ENCODE measurements at regions not wholly inside any gene's neighbourhood (a gene's known extent, or its start where the extent isn't known, plus 50 kb on each side); places are given as distances from the start of the nearest gene placed in this dataset.
"Not testable (repeated sequence)": the region's sequence is repeated elsewhere in the genome, so short reads cannot be mapped to it uniquely, and the experiment has no call there.

DNA sequence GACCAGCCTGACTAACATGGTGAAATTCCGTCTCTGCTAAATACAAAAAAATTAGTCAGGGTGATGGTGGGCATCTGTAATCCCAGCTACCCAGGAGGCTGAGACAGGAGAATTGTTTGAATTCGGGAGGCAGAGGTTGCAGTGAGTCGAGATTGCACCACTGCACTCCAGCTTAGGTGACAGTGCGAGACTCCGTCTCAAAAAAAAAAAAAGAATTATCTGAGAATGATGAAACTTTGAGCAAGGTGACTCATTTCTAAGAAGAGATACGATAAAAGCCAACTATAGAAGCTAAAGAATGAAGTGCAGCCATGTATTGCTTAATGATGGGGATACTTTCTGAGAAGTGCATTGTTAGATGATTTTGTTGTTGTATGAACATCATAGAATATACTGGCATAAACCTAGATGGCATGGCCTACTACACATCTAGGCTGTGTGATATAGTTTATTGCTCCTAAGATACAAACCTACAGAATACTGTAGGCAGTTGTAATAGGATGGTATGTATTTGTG, 64.7 kb downstream of the SNRPE start:
- no peak for DNase-seq

- DNase-seq, result no peak
These were observed 68.4 kb downstream of the SNRPE start for GRCh38 chr1:203929741-203930309.

DNA sequence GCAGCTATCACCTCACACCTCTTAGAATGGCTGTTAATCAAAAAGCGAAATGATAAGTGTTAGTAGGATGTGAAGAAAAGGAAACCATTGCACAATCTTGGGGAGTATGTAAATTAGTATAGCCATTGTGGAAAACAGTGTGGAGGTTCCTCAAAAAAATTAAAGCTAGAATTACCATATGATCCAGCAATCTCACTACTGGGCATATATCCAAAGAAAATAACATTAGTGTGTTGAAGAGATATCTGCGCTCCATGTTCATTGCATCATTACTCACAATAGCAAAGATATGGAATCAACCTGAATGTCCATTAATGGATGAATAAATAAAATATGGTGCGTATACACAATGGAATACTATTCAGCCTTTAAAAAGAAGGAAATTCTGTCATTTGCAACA, 68.9 kb downstream of the SNRPE start:
- no peak for DNase-seq

GRCh38 chr1:203931953-203932352, 70.6 kb downstream of the SNRPE start:
- no peak for DNase-seq

GRCh38 chr1:203932556-203932955, 71.2 kb downstream of the SNRPE start:
- DNase-seq, result no peak

DNA sequence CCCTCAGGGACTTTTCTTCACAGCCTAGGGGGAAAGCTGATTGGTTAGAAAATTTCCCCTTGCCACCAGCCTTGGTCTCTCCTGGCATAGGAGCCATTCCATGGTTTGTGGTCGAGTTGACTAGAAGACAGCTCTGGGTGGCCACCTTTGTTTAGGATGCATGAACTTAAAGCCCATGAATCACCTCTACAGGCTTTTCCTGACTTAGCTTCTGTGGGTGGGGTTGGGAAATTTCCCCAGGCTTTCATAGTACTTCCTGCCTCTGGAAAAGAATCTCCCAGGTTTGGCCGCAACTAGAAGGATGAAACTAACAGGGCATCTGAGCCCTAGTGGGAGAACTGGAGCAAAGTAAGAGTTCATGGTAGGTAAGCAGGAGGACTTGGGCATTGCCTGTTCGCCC, 72.6 kb downstream of the SNRPE start:
- DNase-seq, result no peak

DNA sequence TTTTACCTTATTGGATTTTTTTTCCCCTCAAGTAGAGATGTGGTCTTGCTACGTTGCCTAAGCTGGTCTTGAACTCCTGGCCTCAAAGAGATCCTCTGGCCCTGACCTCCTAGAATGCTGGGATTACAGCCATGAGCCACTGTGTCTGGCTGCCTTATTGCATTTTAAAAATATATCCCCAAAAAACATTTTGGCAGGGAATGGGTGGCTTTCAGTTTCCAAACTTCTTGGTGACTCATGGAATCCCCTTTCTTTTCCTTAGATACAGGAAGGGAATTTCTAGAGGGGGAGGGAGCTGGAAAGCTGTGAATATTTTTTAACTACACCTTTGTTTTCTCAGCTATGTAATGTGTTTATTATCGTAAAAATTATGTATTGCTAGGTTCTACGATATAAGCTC, 73.3 kb downstream of the SNRPE start:
- DNase-seq, result no peak

DNA sequence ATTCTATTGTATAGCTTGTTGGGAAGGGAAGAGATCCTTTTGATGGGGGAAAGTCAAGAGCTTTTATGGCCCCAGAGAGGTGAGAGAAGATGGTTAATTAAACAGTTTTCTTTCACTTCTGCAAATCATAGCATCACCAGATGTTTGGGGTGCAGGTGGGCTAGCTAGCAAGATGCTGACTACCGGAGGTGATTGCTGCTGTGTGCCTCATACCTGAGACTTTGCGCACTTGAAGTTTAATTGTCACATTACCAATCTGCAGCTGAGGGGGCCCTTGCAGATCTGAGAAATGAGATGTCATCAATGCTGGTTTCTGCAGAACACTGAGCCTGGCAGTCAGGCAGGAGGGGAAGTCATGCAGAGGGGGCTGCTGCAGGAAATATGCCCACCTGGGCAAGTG, 73.9 kb downstream of the SNRPE start:
- no peak for DNase-seq

DNA sequence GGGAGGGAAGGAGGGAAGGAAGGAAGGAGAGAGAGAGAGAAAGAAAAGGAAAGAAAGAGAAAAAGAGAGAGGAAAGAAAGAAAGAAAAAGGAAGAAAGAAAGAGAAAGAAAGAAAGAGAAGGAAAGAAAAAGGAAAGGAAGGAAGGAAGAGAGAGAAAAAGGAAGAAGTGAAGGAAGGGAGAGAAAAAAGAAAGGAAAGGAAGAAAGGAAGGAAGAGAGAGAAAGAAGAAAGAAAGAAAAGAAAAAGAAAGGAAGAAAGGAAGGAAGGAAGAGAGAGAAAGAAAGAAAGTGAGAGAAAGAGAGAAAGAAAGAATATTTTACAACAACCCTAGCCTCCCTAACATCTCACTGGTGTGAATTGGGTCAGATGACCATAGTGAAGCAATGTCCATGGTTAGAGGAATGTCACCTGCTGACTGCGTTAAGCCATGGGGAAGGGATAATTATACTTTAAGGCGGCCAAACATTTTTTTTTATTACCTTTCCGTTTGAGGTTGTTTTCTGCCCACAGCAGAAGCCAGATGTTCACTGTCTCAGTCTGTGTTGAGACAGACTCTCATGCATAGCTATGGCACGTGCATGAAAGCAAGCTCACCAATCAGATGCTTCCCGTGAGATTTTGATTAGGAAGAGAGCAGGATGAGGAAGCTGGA, 76.4 kb downstream of the SNRPE start:
- no peak for DNase-seq

- DNase-seq, result no peak
These were observed 83.4 kb downstream of the SNRPE start for GRCh38 chr1:203944651-203945404.

DNA sequence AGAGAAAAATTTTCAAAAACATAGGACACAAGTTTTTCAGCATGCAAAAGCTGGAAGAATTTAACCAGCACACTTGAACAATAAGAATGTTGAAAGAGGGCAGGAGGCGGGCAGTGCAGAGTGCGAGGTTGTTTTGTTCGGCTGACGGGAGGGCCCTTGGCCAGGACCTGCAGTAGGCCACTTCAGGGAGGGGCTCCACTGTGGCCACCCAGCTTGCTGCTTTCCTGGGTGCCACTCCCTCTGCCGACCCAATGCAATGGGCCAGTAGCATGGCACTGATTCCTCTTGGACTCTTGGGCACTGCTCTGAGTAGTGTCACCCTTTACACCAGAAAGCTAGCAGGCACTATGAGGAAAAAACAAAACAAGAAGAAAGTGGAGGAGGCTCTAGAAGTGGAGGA, 92.9 kb downstream of the SNRPE start:
- DNase-seq, result no peak

DNA sequence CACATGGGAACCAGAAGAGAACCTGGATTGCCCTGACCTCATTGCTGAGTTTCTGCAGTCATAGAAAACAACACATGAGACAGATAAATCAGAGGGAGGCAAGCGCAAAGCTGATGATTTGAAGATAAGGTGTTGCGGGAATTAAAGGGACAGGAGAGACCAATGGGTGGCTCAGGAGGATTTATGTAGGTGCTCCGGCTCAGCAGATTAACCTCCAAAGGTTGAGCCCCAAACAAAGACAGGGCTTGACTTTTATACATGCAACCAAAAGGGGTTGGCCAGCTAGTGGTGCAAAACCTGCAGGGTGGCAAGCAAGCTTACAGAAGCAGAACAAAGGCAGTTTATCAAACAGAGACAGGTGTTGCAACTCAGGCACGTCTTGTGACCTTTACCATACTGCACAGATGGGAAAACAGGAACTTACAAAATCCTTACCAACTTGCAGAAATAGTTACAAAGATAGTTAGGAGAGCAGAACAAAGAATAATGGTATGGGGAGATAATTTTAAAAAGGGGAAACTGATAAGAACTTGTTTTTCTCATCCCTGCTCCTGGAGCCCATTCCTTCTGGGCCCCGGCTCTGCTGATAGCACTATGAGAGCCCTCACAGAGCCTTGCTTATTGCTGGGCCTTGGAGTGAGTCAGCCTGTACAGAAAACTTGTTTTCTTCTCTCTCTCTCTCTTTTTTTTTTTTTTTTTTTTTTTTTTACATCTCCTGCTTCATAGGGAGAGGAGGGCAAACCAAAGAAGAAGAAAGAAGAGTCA, 93.6 kb downstream of the SNRPE start:
- DNase-seq, result no peak

- peak; percentile 19 for DNase-seq
These were observed 104.2 kb upstream of the SOX13 start for GRCh38 chr1:203968761-203969160.

DNA sequence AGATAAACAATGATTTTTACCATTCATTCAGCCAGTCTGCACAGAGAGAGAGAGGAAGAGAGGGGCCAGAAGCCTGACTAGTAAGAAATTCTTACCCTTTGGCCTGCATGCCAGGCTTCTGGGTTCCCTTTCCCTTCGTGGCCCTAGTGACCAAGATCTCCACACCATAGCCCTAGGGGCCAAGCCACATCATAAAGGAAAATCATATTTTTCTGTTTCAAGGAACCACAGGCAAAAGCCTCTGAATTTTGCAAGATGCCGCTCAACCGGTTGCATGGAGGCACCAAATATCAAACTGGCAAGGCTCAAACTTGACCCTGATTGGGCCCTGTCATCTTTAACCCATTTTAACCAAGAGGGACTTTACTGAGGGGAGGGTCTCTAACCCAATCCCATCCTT, 103.1 kb upstream of the SOX13 start:
- no peak for DNase-seq

GRCh38 chr1:203985044-203985443, 87.9 kb upstream of the SOX13 start:
- no peak for DNase-seq

DNA sequence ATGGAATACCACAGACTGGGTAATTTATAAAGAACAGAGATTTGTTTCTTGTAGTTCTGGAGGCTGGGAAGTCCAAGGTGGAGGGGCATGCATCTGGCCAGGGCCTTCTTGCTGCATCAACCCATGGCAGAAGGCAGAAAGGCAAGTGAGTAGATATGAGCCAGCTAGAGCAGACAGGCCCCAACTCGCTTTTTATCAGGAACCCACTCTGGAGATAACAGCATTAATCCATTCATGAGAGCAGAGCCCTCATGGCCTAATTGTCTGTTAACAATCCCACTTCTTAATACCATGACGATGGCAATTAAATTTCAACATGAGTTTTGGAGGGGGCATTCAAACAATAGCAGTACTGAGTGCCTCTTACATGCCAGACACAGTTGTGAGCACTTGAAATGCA, 87.2 kb upstream of the SOX13 start:
- DNase-seq, result peak; percentile 76

DNA sequence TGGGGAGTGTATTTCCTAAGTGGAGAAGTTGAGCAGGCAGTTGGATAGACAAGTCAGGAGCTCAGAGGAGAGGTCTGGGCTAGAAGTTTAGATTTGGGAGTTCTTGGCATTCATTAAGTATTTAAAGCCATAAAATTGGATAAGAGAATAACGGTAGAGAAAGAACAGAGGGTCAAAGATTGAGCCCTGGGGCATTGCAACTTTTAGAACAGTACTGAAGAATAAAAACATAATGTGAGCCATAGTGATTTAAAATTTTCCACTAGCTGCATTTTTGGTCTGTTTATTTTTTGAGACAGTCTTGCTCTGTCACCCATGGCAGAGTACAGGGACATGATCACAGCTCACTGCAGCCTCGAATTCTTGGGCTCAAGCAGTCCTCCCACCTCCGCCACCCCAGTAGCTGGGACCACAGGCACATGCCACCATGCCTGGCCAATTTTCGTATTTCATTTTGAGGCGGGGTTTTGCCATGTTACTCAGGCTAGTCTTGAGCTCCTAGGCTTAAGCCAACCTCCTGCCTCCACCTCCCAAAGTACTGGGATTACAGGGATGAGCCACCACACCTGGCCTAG, 85.9 kb upstream of the SOX13 start:
- no peak for DNase-seq

DNA sequence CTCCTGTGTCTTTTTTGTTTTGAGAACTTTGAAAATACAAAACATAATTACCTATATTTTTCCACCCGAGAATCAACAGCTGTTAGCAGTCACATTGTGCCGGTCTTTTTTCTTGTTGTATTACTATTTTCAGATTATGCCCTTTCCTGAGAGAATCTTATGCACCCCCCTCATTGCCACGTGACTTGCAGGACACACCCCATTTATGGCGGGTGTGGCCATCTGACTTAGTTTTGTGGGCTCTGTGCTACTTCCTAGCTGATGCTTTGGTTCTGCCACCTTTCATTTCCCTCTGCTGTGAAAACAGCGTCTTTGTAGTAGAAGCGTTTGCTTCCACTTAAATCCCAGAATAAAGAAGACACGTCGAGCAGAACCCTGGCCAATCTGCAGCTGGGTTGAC, 82.8 kb upstream of the SOX13 start:
- DNase-seq, result no peak

DNA sequence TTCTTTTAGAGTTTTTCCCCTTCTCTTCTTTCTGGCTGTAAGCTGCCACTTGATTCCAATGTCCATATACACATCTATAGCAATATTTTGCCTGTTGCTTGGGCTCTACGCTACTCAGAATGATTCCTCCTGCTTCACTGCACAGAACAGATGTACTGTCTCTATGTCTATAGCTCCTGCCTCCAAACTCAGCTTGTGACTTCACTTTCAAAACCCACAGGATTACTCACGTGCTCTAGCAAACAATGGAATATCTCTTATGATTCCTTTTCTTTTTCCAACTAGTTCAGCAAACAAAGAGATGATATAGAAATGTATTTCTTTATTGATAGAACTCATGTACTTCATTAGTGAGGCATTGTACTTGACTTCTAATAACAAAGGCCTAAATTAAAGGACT, 80.5 kb upstream of the SOX13 start:
- no peak for DNase-seq

- no peak for DNase-seq
These were observed 79.7 kb upstream of the SOX13 start for GRCh38 chr1:203993256-203993655.

GRCh38 chr1:203995228-203995627, 77.7 kb upstream of the SOX13 start:
- DNase-seq, result no peak

GRCh38 chr1:203996126-203996525, 76.8 kb upstream of the SOX13 start:
- DNase-seq, result no peak

DNA sequence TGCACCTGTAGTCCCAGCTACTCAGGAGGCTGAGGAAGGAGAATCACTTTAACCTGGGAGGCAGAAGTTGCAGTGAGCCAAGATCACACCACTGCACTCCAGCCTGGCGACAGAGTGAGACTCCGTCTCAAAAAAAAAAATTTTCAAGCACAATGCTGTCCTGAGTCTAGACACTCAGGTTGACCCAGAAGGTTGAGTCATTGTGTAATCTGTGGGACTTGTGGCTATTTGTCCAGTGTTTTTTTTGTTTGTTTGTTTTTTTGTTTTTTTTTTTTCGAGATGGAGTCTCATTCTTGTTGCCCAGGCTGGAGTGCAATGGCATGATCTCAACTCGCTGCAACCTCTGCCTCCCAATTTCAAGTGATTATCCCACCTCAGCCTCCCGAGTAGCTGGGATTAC, 74.3 kb upstream of the SOX13 start:
- DNase-seq, result not testable (repeated sequence)

All from NCI-H1105 treated with DMSO at 0.1 percent for 48 hours (cell line).